B cell (primary cell): ENCODE measurements at regions not wholly inside any gene's neighbourhood (a gene's known extent, or its start where the extent isn't known, plus 50 kb on each side); places are given as distances from the start of the nearest gene placed in this dataset.

ENCODE experiments used
- ATAC-seq: fragments of 200-7000 bp; cut with Tn5 transposase; one replicate; pipeline ENCODE4 v1.10.0; 2021; ENCODE audit warnings: low read depth, mild to moderate bottlenecking, moderate number of reproducible peaks, moderate library complexity
- CTCF ChIA-PET: fragments of 350-600 bp; sonication (Branson Sonifier 250); formaldehyde crosslinking; loops from one replicate; lab custom pipeline; 2021; ENCODE audit warnings: antibody characterized with exemption, inconsistent platforms; lab: Charles Lee
- POLR2A ChIA-PET: fragments of 350-600 bp; sonication (Branson Sonifier 250); formaldehyde crosslinking; loops from one replicate; lab custom pipeline; 2021; ENCODE audit warnings: antibody characterized with exemption; lab: Charles Lee
- DNase-seq: peaks from one replicate; pipeline ENCODE4 v3.0.0; 2013
- H2AFZ ChIP-seq: 2 replicates; pipeline ENCODE4 v1.6.1; 2012; ENCODE audit warnings: mild to moderate bottlenecking, low read depth, low read length; ENCODE audit not compliant: insufficient read depth, poor library complexity, severe bottlenecking
- H3K27ac ChIP-seq, 2 donors: 1 replicate in 1 of 2; 2 replicates in 1 of 2; pipeline ENCODE4 v1.5.1; 2012 to 2013; ENCODE audit warnings: low read length in 2 of 2, mild to moderate bottlenecking in 2 of 2, moderate library complexity in 1 of 2
- H3K27me3 ChIP-seq, 4 experiments: fragments of 200-600 bp in 1 of 4; sonication (generic) in 1 of 4; replicated peaks in 1 of 4; 1 replicate in 2 of 4; 2 replicates in 2 of 4; pipeline versions ENCODE4 v1.6.1 to v1.7.0; 2013 to 2016; ENCODE audit warnings: low read length in 3 of 4, mild to moderate bottlenecking in 2 of 4, mixed read lengths in 1 of 4, moderate library complexity in 1 of 4; ENCODE audit not compliant: insufficient read depth in 4 of 4, control insufficient read depth in 3 of 4; ENCODE audit errors: control extremely low read depth in 1 of 4
- H3K36me3 ChIP-seq, 2 experiments: replicated peaks in 1 of 2; 1 replicate in 1 of 2; 2 replicates in 1 of 2; pipeline versions ENCODE4 v1.6.1 to v1.7.1; 2013; ENCODE audit warnings: low read length in 1 of 2; ENCODE audit not compliant: insufficient read depth in 2 of 2, control insufficient read depth in 1 of 2; ENCODE audit errors: control extremely low read depth in 1 of 2, extremely low read depth in 1 of 2
- H3K4me1 ChIP-seq, 2 donors: fragments of 200-600 bp in 1 of 2; sonication (generic) in 1 of 2; 1 replicate in 1 of 2; 2 replicates in 1 of 2; pipeline versions ENCODE4 v1.5.1 to v1.6.1; 2013 to 2017; ENCODE audit warnings: low read length in 2 of 2; ENCODE audit not compliant: control insufficient read depth in 2 of 2, insufficient read depth in 2 of 2
- H3K4me2 ChIP-seq: replicated peaks from 2 replicates; pipeline ENCODE3; 2012; ENCODE audit warnings: mild to moderate bottlenecking, low read depth, low read length; ENCODE audit not compliant: poor library complexity, severe bottlenecking
- H3K4me3 ChIP-seq, 5 experiments: fragments of 200-600 bp in 1 of 5; sonication (generic) in 1 of 5; 1 replicate in 3 of 5; 2 replicates in 2 of 5; pipeline versions ENCODE4 v1.5.1 to v1.7.0; 2011 to 2016; ENCODE audit warnings: low read length in 4 of 5, mild to moderate bottlenecking in 4 of 5, low read depth in 2 of 5, control low read depth in 1 of 5, moderate library complexity in 1 of 5; ENCODE audit not compliant: insufficient read depth in 1 of 5; ENCODE audit errors: control extremely low read depth in 1 of 5, extremely low read depth in 1 of 5
- H3K79me2 ChIP-seq: fragments of 200-600 bp; sonication (generic); one replicate; pipeline ENCODE4 v1.6.0; 2016; ENCODE audit warnings: low read length; ENCODE audit not compliant: control insufficient read depth, insufficient read depth
- H3K9ac ChIP-seq: fragments of 200-600 bp; sonication (generic); 2 replicates; pipeline ENCODE4 v1.6.1; 2017; ENCODE audit warnings: mild to moderate bottlenecking, low read length, moderate library complexity
- H3K9me3 ChIP-seq, 3 donors: one replicate each; pipeline versions ENCODE4 v1.6.1 to v1.7.1; 2013; ENCODE audit warnings: low read length in 2 of 3; ENCODE audit not compliant: control insufficient read depth in 2 of 3, insufficient read depth in 1 of 3; ENCODE audit errors: control extremely low read depth in 1 of 3
- H4K20me1 ChIP-seq: 2 replicates; pipeline ENCODE4 v1.6.0; 2012; ENCODE audit warnings: mild to moderate bottlenecking, low read length; ENCODE audit not compliant: insufficient read depth, control insufficient read depth, poor library complexity, severe bottlenecking
- H3K27ac Mint-ChIP-seq: one replicate; pipeline ENCODE4 v1.8.0; 2021; ENCODE audit warnings: mixed read lengths
- H3K27me3 Mint-ChIP-seq: one replicate; pipeline ENCODE4 v1.8.0; 2021; ENCODE audit warnings: mixed read lengths
- H3K4me1 Mint-ChIP-seq: one replicate; pipeline ENCODE4 v1.8.0; 2021; ENCODE audit warnings: mixed read lengths
- H3K4me3 Mint-ChIP-seq: one replicate; pipeline ENCODE4 v1.8.0; 2021; ENCODE audit warnings: mixed read lengths
- H3K9me3 Mint-ChIP-seq: one replicate; pipeline ENCODE4 v1.8.0; 2022; ENCODE audit warnings: mixed read lengths; ENCODE audit not compliant: insufficient read depth
- EZH2 ChIP-seq: IDR thresholded peaks from 2 replicates; pipeline ENCODE4 v1.6.1; 2012; ENCODE audit warnings: borderline replicate concordance, low read depth, mild to moderate bottlenecking, moderate library complexity, low read length; ENCODE audit not compliant: insufficient read depth, poor library complexity, severe bottlenecking
- WGBS: methylation state at CpG from one replicate; pipeline ENCODE4 v1.1.5; 2013; ENCODE audit warnings: missing lambda C conversion rate; ENCODE audit not compliant: insufficient coverage; 5-methylcytosine and 5-hydroxymethylcytosine counted together
- intact Hi-C: fragments of 100-400 bp; cut with micrococcal nuclease; formaldehyde crosslinking; loops from one replicate; pipeline ENCODE4 v1.10.0; 2022
- TF ChIP-seq, protein P1 (sequence below): fragments of 200-600 bp; IDR thresholded peaks from one replicate; pipeline ENCODE4 v1.8.0; 2022; ENCODE audit warnings: antibody characterized with exemption, mild to moderate bottlenecking

DNA sequence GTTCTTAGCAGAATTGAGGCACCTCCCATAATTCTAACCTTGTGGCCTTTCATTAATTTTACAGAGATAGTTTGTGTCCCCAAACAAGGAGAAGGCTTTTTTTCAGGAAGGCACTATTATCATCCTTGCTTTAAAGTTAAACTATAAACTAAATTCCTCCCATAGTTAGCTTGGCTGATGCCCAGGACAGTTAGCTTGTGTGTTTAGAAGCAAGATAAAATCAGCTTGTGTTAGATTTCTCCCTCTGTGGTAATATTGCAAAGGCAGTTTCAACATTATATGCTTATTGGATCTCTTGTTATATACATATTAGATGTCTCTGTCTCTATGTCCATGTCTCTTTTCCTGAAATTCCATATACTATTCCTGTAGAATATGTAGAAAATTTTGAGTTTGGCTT is 342.7 kb downstream of the TBC1D4 start:
- intact Hi-C loops, result no loop called here
- Mint-ChIP-seq H3K9me3 (peaks cover 12% of the 10 kb centered on the region), H3K4me3 (no peak overlapping the region), H3K4me1 (no peaks in the 10 kb centered on the region), H3K27ac (no peak overlapping the region), H3K27me3 (no peaks in the 10 kb centered on the region)
- no peak overlapping the region for H3K27ac ChIP-seq
- no peaks in the 10 kb centered on the region for H3K4me1 ChIP-seq
- ATAC-seq (no peak), DNase-seq (no peak)
- H3K4me2 ChIP-seq, result no peak overlapping the region
- ChIA-PET CTCF (no interaction called here), POLR2A (no interaction called here)
- no peaks in the 10 kb centered on the region for H3K79me2 ChIP-seq
- H3K9ac ChIP-seq, result no peak overlapping the region
- peaks cover 0 to 2% (median 0%) of the 10 kb centered on the region in 3 donors for H3K9me3 ChIP-seq
- H4K20me1 ChIP-seq, result no peaks in the 10 kb centered on the region
- no peaks in the 10 kb centered on the region for H3K27me3 ChIP-seq
- H3K36me3 ChIP-seq, result no peaks in the 10 kb centered on the region
- H3K4me3 ChIP-seq, result no peak overlapping the region
- no peak for TF ChIP-seq EZH2
- TF ChIP-seq, protein P1, sequence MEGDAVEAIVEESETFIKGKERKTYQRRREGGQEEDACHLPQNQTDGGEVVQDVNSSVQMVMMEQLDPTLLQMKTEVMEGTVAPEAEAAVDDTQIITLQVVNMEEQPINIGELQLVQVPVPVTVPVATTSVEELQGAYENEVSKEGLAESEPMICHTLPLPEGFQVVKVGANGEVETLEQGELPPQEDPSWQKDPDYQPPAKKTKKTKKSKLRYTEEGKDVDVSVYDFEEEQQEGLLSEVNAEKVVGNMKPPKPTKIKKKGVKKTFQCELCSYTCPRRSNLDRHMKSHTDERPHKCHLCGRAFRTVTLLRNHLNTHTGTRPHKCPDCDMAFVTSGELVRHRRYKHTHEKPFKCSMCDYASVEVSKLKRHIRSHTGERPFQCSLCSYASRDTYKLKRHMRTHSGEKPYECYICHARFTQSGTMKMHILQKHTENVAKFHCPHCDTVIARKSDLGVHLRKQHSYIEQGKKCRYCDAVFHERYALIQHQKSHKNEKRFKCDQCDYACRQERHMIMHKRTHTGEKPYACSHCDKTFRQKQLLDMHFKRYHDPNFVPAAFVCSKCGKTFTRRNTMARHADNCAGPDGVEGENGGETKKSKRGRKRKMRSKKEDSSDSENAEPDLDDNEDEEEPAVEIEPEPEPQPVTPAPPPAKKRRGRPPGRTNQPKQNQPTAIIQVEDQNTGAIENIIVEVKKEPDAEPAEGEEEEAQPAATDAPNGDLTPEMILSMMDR, result no peak
- no peak overlapping the region for H2AFZ ChIP-seq

DNA sequence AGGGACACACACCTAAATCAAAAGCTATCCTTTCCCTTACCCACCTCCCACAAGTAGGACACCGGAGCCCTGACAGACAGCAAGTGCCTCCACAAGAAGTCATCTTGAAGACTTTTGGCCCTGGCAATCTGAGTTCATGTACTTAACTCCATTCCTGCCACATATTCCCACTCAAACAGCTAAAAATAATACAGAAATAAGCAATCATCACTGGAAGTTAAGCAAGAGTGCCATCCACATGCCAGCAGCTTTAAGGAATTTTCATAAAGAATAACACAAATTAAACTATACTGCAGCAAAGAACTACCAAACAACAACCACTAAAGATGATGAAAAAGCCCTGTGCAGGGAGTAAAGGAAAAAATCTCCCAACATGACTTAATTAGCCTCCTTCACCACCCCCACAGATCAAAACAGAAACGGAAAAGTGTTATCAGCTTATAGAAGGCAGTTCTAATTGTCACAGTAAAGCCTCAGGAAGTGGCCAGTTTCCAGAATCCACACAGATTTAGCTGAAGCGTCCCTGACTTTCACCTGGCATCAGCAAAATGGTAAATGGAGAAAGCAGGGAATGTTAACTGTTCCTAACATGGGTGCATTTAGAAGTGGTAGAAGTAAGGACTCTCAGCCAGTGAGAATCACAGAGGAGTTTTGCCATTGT is 343.9 kb downstream of the TBC1D4 start:
- Histone ChIP-seq H4K20me1 (no peaks in the 10 kb centered on the region), H3K36me3 (no peaks in the 10 kb centered on the region), H2AFZ (no peak overlapping the region), H3K79me2 (no peaks in the 10 kb centered on the region), H3K27ac (no peak overlapping the region), H3K4me3 (no peak overlapping the region), H3K9me3 (peaks cover 0 to 2% (median 0%) of the 10 kb centered on the region in 3 donors), H3K4me1 (no peaks in the 10 kb centered on the region), H3K4me2 (no peak overlapping the region), H3K9ac (no peak overlapping the region), H3K27me3 (no peaks in the 10 kb centered on the region)
- H3K27ac Mint-ChIP-seq, result no peak overlapping the region
- no peaks in the 10 kb centered on the region for H3K4me1 Mint-ChIP-seq
- no peak for TF ChIP-seq EZH2
- TF ChIP-seq, protein P1, result no peak
- WGBS, result 100% methylated on average over 2 of the region's 3 CpGs
- DNase-seq (no peak), ATAC-seq (no peak)
- ChIA-PET CTCF (no interaction called here), POLR2A (no interaction called here)
- no peaks in the 10 kb centered on the region for H3K27me3 Mint-ChIP-seq
- peaks cover 12% of the 10 kb centered on the region for H3K9me3 Mint-ChIP-seq
- intact Hi-C loops, result no loop called here
- H3K4me3 Mint-ChIP-seq, result no peak overlapping the region
